BJ (cell line): ENCODE measurements at regions not wholly inside any gene's neighbourhood (a gene's known extent, or its start where the extent isn't known, plus 50 kb on each side); places are given as distances from the start of the nearest gene placed in this dataset.

Experiments
- CTCF ChIA-PET: fragments of 350-600 bp; formaldehyde crosslinking; extraction: SDS; loops from one replicate; lab custom pipeline; 2021; ENCODE audit warnings: antibody characterized with exemption, inconsistent platforms; lab: Yijun Ruan, JAX
- POLR2A ChIA-PET: fragments of 300-600 bp; sonication (Branson Sonifier 250); formaldehyde crosslinking; extraction: SDS; loops from one replicate; lab custom pipeline; 2021; ENCODE audit warnings: antibody characterized with exemption; lab: Charles Lee
- DNase-seq: peaks from one replicate; pipeline ENCODE4 v3.0.0-alpha.2; 2011; ENCODE audit warnings: low read depth
- H3K27me3 ChIP-seq: 2 replicates; pipeline ENCODE4 v1.6.0; 2011; ENCODE audit warnings: low read length; ENCODE audit not compliant: control insufficient read depth, insufficient read depth
- H3K36me3 ChIP-seq: 2 replicates; pipeline ENCODE4 v1.5.1; 2011; ENCODE audit warnings: low read length; ENCODE audit not compliant: control insufficient read depth, insufficient read depth
- H3K4me3 ChIP-seq: 2 replicates; pipeline ENCODE4 v1.5.1; 2011; ENCODE audit warnings: low read depth, mild to moderate bottlenecking, control low read depth, low read length
- CTCF ChIP-seq: IDR thresholded peaks from 2 replicates; pipeline ENCODE4 v1.5.1; 2011; ENCODE audit warnings: low read depth, mild to moderate bottlenecking, control low read depth, inconsistent platforms, low read length, moderate library complexity; ENCODE audit not compliant: insufficient read depth

DNA sequence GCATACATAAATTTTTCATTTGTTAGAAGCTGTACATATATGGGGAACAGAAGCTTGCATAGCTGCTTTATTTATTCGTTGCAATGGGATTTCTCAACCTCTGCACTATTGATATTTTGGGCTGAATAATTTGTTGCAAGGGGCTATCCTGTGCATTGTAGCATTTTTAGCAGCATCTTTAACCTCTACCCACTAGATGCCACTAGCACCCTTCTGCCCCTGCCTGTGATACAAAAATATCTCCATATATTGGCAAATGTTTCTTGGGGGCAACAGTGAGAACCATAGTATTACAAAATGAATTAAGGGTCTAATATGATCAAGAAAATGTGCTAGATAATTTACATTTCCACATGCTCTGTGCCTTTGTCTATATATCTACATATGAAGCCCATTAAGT lies 1401.0 kb downstream of the CDH11 start:
- ChIA-PET POLR2A (no interaction called here), CTCF (no interaction called here)
- no peak for TF ChIP-seq CTCF
- H3K36me3 ChIP-seq = no peaks in the 10 kb centered on the region
- H3K4me3 ChIP-seq = no peak overlapping the region
- H3K27me3 ChIP-seq = no peaks in the 10 kb centered on the region
- DNase-seq = no peak

- no peak for DNase-seq
- no peak for TF ChIP-seq CTCF
- no peaks in the 10 kb centered on the region for H3K36me3 ChIP-seq
- ChIA-PET POLR2A (no interaction called here), CTCF (no interaction called here)
- H3K4me3 ChIP-seq = no peak overlapping the region
- H3K27me3 ChIP-seq = no peaks in the 10 kb centered on the region
Measured at GRCh38 chr16:63719926-63720325, 1401.9 kb downstream of the CDH11 start.

- no peaks in the 10 kb centered on the region for H3K27me3 ChIP-seq
- TF ChIP-seq CTCF = no peak
- no peaks in the 10 kb centered on the region for H3K36me3 ChIP-seq
- no peak overlapping the region for H3K4me3 ChIP-seq
- no peak for DNase-seq
- ChIA-PET POLR2A (no interaction called here), CTCF (interaction anchor here (0.7 kb wide), 1 partner anchor 14 kb away, joined by 3 read pairs; no protein-coding TSS in a partner anchor)
Measured at GRCh38 chr16:63717806-63718205, 1404.1 kb downstream of the CDH11 start.

GRCh38 chr16:63714876-63715275 lies 1407.0 kb downstream of the CDH11 start:
- CTCF ChIA-PET = no interaction called here
- POLR2A ChIA-PET = no interaction called here
- Histone ChIP-seq H3K36me3 (no peaks in the 10 kb centered on the region), H3K27me3 (no peaks in the 10 kb centered on the region), H3K4me3 (no peak overlapping the region)
- no peak for DNase-seq
- TF ChIP-seq CTCF = no peak

DNA sequence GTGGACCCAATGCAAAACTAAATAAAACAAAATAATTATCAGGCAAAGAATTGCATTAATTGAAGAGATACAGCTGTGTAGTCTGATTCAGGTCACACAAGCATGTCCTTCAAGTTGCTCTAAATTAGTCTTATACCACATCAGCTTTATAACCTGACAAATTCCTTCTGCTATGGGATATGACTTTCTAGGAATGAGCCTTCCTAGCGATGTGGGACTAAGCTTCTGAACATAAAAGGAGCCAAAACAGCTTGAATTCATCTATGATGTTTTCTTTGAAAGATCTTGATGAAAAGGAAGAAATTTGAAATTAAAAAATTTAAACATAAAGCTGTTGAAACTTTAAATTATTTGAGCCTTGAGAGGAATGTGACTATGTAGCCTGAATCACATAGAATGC lies 1409.1 kb downstream of the CDH11 start:
- ChIA-PET POLR2A (no interaction called here), CTCF (no interaction called here)
- no peak overlapping the region for H3K4me3 ChIP-seq
- H3K27me3 ChIP-seq = no peaks in the 10 kb centered on the region
- DNase-seq = no peak
- H3K36me3 ChIP-seq = no peaks in the 10 kb centered on the region
- no peak for TF ChIP-seq CTCF
